ENCODE measurements at regions not wholly inside any gene's neighbourhood (a gene's known extent, or its start where the extent isn't known, plus 50 kb on each side); places are given as distances from the start of the nearest gene placed in this dataset.

DNA sequence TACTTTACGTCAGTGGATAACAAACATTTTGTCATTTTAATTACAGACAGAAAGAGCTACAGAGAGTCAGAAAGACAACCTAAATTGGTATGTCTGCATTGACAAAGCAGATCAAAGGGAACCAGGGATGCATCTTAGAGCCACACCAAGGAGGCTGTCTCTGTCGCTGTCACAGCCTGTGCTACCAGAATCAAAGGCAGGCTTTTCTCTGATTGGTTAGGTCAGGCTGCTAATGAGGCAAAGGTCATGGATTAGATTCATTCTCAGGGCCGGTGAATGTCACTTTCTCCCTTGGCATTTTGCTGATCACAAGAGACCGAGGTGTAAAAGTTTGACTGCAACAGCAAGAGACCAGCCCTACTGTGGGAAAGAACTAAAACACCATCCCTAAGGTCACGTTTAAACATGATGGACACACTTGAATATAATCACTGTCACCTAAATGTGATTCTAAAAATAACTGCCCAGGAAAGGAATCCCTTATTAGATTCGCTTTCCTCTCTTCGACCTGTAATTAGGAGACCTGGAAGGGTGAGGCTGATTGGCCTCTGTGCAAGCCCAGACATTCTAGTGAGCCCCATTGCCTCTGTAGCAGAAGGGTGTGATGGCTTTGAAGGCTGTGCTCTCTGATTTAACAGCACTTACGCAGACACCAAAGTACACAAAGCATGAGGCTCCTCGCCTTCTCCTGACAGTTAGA, 314.4 kb upstream of the NBEA start:
- TF ChIP-seq, protein P1, sequence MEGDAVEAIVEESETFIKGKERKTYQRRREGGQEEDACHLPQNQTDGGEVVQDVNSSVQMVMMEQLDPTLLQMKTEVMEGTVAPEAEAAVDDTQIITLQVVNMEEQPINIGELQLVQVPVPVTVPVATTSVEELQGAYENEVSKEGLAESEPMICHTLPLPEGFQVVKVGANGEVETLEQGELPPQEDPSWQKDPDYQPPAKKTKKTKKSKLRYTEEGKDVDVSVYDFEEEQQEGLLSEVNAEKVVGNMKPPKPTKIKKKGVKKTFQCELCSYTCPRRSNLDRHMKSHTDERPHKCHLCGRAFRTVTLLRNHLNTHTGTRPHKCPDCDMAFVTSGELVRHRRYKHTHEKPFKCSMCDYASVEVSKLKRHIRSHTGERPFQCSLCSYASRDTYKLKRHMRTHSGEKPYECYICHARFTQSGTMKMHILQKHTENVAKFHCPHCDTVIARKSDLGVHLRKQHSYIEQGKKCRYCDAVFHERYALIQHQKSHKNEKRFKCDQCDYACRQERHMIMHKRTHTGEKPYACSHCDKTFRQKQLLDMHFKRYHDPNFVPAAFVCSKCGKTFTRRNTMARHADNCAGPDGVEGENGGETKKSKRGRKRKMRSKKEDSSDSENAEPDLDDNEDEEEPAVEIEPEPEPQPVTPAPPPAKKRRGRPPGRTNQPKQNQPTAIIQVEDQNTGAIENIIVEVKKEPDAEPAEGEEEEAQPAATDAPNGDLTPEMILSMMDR (IDR thresholded peaks at IDR 0.05), result no peak
- TF ChIP-seq POLR2A (IDR thresholded peaks at IDR 0.05), result no peak

Data from esophagus squamous epithelium (tissue), 4 donors.